ENCODE measurements at regions not wholly inside any gene's neighbourhood (a gene's known extent, or its start where the extent isn't known, plus 50 kb on each side); places are given as distances from the start of the nearest gene placed in this dataset.

GRCh38 chr4:124899997-124900396 lies 187.5 kb upstream of the ANKRD50 start:
- Histone ChIP-seq H2BK12ac (ENCODE audit: low read depth, low read length) (no peak overlapping the region), H3K4ac (replicated peaks; ENCODE audit: insufficient read length, low read depth, low read length) (no peak overlapping the region), H3K18ac (ENCODE audit: extremely low read depth, low read length) (no peak overlapping the region), H2AK5ac (ENCODE audit: low read depth, low read length) (no peak overlapping the region), H3K36me3 (ENCODE audit: control insufficient read depth in 2 of 4, insufficient read depth in 4 of 4, low read length in 3 of 4) (no peaks in the 10 kb centered on the region), H2AFZ (ENCODE audit: low read length) (peak overlapping the region; percentile 88; the same call in 1 of the 2 replicates), H3K27ac (ENCODE audit: low read depth, low read length) (no peak overlapping the region), H2BK120ac (replicated peaks; ENCODE audit: low read depth, low read length) (no peak overlapping the region), H3K23ac (ENCODE audit: insufficient read length) (no peak overlapping the region), H3K4me3 (ENCODE audit: extremely low read depth in 1 of 4, insufficient read depth in 2 of 4, low read depth in 3 of 4, low read length in 4 of 4) (no peak overlapping the region), H2BK5ac (ENCODE audit: low read depth, low read length) (no peak overlapping the region), H3K9me3 (ENCODE audit: insufficient read depth in 2 of 2, low read depth in 1 of 2, low read length in 1 of 2) (no peaks in the 10 kb centered on the region), H3K23me2 (ENCODE audit: low read depth, low read length) (no peaks in the 10 kb centered on the region), H3K27me3 (replicated peaks in 1 of 4; ENCODE audit: control insufficient read depth in 3 of 4, extremely low read depth in 1 of 4, insufficient read depth in 3 of 4, low read length in 3 of 4) (no peaks in the 10 kb centered on the region), H3K4me2 (ENCODE audit: insufficient read depth in 1 of 2, low read depth in 2 of 2, low read length in 2 of 2) (no peak overlapping the region), H4K8ac (ENCODE audit: extremely low read depth, insufficient read depth, low read length) (no peak overlapping the region), H2BK15ac (ENCODE audit: low read length) (no peak overlapping the region), H3K79me2 (ENCODE audit: control insufficient read depth in 1 of 2, insufficient read depth in 2 of 2, low read length in 2 of 2) (no peaks in the 10 kb centered on the region), H4K91ac (replicated peaks; ENCODE audit: insufficient read length, low read length) (no peak overlapping the region), H3K79me1 (ENCODE audit: low read depth, low read length) (no peaks in the 10 kb centered on the region), H4K20me1 (replicated peaks in 1 of 2; ENCODE audit: control insufficient read depth in 1 of 2, insufficient read depth in 2 of 2, low read length in 2 of 2) (no peaks in the 10 kb centered on the region), H3K4me1 (replicated peaks in 1 of 4; ENCODE audit: control insufficient read depth in 3 of 4, insufficient read depth in 4 of 4, low read length in 3 of 4) (peaks cover 0 to 9% (median 4%) of the 10 kb centered on the region in 4 experiments; a peak in 4 of 7 replicates), H4K5ac (ENCODE audit: insufficient read length, low read depth, low read length) (no peak overlapping the region), H3K14ac (ENCODE audit: insufficient read length) (no peak overlapping the region), H3K9ac (replicated peaks in 1 of 4; ENCODE audit: extremely low read depth in 1 of 4, low read depth in 3 of 4, low read length in 3 of 4) (no peak overlapping the region), H3K56ac (replicated peaks; ENCODE audit: insufficient read length, low read depth, low read length) (no peak overlapping the region), H2BK20ac (ENCODE audit: low read length) (no peak overlapping the region)
- TF ChIP-seq SUZ12 (IDR thresholded peaks at IDR 0.05; ENCODE audit: low read length) (no peak), SAP30 (IDR thresholded peaks at IDR 0.05; ENCODE audit: insufficient read depth, insufficient replicate concordance, low read length) (no peak), CTBP2 (IDR thresholded peaks at IDR 0.05; ENCODE audit: borderline replicate concordance, insufficient read depth, insufficient read length, low read length) (no peak), NANOG (IDR thresholded peaks at IDR 0.05; ENCODE audit: insufficient read depth, low read depth, low read length, poor library complexity, severe bottlenecking) (no peak), FOSL1 (IDR thresholded peaks at IDR 0.05; ENCODE audit: insufficient read depth, low read depth, low read length) (no peak), RBBP5 (IDR thresholded peaks at IDR 0.05; ENCODE audit: borderline replicate concordance, low read depth, low read length) (no peak)
- WGBS, 2 experiments (ENCODE audit: extremely low coverage in 1 of 2, insufficient coverage in 1 of 2, insufficient read length in 1 of 2, insufficient replicate concordance in 2 of 2, low coverage in 1 of 2, low lambda C conversion rate in 2 of 2, missing lambda C conversion rate in 1 of 2) = 87% methylated on average over 5 of the region's 5 CpGs; no CpG with 5 or more reads in 1 of the 2 experiments
- no peak for FAIRE-seq
- CTCF ChIA-PET (ENCODE audit: partially characterized antibody) = interaction anchor here (0.6 kb wide), 1 partner anchor 1439 kb away, joined by 4 read pairs; no protein-coding TSS in a partner anchor
- POLR2A ChIA-PET (ENCODE audit: partially characterized antibody) = no interaction called here
- no peak for DNase-seq (ENCODE audit: low read depth in 1 of 2, low spot score in 2 of 2)

All from H1 (cell line).